Hypothalamus (tissue), 51 donors: ENCODE measurements at regions not wholly inside any gene's neighbourhood (a gene's known extent, or its start where the extent isn't known, plus 50 kb on each side); places are given as distances from the start of the nearest gene placed in this dataset.

Experiments
- DNase-seq, 51 donors: peaks; one replicate each; lab custom pipeline; 2025; lab: John Stamatoyannopoulos, UW

DNA sequence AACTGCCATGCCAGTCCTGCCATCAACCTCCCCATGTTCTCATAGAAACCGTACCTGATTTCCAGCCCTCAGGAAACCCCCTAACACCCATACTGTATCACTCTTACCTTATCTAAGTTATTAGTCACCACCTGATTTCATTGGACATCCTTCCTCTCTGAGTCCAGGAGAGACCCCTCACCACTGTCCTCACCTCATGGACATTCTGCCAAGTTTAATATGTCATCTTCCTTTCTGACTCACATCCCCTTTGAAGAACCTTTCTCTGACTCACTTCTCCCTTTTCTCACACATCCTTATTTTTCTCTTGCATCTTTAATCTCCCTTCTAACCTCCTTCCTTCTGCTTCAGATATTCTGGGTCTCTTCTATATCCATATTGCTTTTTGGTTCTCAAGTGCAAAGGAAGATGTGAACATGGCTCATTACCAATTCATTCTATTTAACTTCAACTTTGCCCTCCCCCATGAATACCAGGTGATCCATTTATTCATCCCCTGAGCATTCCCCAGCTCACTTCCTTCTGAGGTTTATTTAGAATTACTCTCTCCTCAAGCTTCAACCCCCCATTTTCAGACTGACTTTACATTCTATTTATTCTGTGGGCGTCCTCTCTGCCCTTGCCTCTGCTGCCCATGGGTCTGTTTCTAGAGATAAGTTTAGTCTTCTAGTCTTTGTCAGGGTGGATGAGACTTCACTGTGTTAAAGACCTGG, 206.8 kb upstream of the ESRRG start:
- DNase-seq: no peak

GRCh38 chr1:216927633-216928032, 204.4 kb upstream of the ESRRG start:
- DNase-seq: no peak

- peak in 12 of 51 donors; percentile 4 to 27 (median 12) for DNase-seq
These were observed 203.7 kb upstream of the ESRRG start for GRCh38 chr1:216926720-216927510.

GRCh38 chr1:216925962-216926625, 202.9 kb upstream of the ESRRG start:
- DNase-seq: no peak

GRCh38 chr1:216924732-216925131, 201.5 kb upstream of the ESRRG start:
- DNase-seq: no peak

- no peak for DNase-seq
These were observed 200.4 kb upstream of the ESRRG start for GRCh38 chr1:216923601-216924000.

- DNase-seq: no peak
These were observed 199.2 kb upstream of the ESRRG start for GRCh38 chr1:216922406-216922805.

DNA sequence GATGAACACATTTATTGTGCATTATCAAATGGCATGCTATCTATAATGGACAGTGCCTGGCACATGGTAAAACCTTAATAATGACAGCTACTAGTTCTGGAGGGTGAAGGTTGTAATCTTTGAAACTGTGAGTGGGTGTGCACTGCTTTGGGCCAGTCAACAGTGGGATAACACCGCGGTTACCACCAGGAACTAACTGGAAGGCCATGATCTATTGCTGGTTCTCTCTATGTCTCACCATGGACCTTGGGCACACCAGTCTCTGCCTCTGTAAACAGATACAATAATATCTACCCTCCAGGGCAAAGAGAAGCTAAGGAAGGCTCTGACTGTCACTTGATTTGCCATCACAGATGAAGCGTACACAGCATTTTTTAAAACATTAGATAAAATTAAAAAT, 198.6 kb upstream of the ESRRG start:
- no peak for DNase-seq

GRCh38 chr1:216919060-216919970, 196.1 kb upstream of the ESRRG start:
- DNase-seq: no peak

- no peak for DNase-seq
These were observed 193.7 kb upstream of the ESRRG start for GRCh38 chr1:216916890-216917438.

DNA sequence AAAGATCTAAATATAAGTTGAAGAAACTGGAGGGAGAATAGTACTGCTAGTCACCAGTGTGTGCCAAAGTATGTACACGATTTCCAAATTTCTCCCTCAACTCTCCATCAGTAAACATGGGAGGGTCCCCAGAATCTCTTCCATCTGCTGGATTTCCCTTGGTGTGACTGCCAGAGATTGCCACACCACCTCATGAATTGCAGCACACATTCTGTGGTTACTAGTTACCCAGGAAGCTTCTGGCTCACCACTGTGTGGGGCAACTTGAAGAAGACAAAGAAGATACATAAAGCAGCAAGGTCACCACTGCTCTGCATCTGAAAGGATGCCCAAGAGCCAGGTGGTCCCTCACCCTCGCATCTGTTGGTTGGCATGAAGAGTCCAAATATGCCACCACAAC, 191.7 kb upstream of the ESRRG start:
- DNase-seq: no peak

GRCh38 chr1:216913976-216914375, 190.7 kb upstream of the ESRRG start:
- no peak for DNase-seq

- peak in 15 of 51 donors; percentile 6 to 58 (median 18) for DNase-seq
These were observed 187.0 kb upstream of the ESRRG start for GRCh38 chr1:216910081-216910840.

DNA sequence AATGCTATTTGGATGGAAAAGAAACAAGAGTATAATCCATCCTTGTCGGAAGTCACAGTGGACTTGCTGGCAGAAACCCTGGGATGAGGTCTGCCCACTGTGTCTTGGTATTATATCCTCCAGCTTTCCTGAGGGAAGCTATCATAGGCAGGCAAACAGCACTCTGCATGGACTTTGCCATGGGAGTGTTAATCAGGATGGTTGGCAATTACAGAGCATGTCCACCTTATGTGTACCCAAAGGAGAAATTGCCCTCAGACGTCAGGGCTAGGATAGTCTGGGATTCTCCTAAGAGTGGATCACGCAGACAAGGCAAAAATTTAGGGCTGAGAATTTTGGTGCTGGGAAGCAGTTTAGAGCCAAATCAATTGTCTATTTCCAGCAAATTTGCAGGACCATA, 184.9 kb upstream of the ESRRG start:
- DNase-seq: no peak

- DNase-seq: no peak
These were observed 183.9 kb upstream of the ESRRG start for GRCh38 chr1:216907100-216907499.

GRCh38 chr1:216905781-216906180, 182.6 kb upstream of the ESRRG start:
- DNase-seq: no peak

GRCh38 chr1:216905137-216905536, 181.9 kb upstream of the ESRRG start:
- DNase-seq: no peak

DNA sequence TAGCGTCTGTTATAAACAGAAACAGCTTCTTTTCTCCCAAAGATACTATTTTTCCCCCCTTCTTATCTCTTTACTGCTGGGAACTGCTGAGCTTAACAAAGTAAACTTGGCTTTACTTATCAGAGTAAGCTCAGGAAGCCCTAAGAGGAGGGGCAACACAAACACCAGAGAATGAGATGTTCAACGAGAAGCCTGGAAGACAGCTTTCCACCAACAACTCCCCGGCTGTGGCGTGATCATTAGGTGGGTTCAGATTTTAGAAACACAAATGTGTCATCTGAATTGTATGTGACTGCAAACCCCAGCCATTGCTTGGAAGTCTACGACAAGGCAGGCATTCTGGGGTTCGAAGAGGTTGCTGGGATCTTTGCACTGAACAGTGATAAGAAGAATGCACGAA, 181.2 kb upstream of the ESRRG start:
- no peak for DNase-seq

DNA sequence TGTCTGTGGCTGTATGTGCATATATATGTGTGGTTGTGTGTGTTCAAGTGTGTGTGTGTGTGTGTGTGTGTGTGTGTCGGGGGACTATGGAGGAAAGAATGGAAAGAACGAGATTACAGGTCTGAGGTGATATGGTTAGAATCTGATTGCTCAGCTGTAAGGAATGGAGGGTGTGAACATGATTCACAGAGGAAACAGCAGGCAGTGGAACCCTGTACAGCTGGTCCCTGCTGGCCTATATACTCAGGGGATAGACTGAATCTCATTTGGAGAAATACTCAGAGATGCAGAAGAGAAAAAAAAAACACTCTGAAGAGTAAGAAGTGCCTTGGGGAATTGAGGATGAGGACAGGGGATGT, 180.1 kb upstream of the ESRRG start:
- DNase-seq: no peak
